ENCODE measurements at regions not wholly inside any gene's neighbourhood (a gene's known extent, or its start where the extent isn't known, plus 50 kb on each side); places are given as distances from the start of the nearest gene placed in this dataset.

GRCh38 chr4:124325690-124326089 is 386.8 kb downstream of the ANKRD50 start:
- Histone ChIP-seq H3K9me2 (ENCODE audit: insufficient read depth, low read length) (no peaks in the 10 kb centered on the region), H3K4me3 (ENCODE audit: low read length) (no peak overlapping the region), H3K9me3 (ENCODE audit: low read length) (no peaks in the 10 kb centered on the region), H3K9ac (ENCODE audit: low read length) (no peak overlapping the region), H3K79me2 (replicated peaks; ENCODE audit: insufficient read depth, low read length) (no peaks in the 10 kb centered on the region), H3F3A (ENCODE audit: insufficient read depth, low read length, poor library complexity, severe bottlenecking) (no peaks in the 10 kb centered on the region), H3K27me3 (ENCODE audit: insufficient read depth, low read depth, low read length) (no peaks in the 10 kb centered on the region), H4K20me1 (ENCODE audit: insufficient read depth) (no peaks in the 10 kb centered on the region), H2AFZ (ENCODE audit: low read depth, low read length) (no peak overlapping the region), H3K4me2 (ENCODE audit: low read length) (no peak overlapping the region), H3K36me3 (ENCODE audit: insufficient read depth, low read length) (no peaks in the 10 kb centered on the region), H3K27ac (ENCODE audit: low read length) (no peak overlapping the region)
- no peak for TF ChIP-seq MXI1 (conservative IDR thresholded peaks at IDR 0.05; ENCODE audit: poor library complexity, severe bottlenecking)
- TF ChIP-seq EZH2 (IDR thresholded peaks at IDR 0.05; ENCODE audit: borderline replicate concordance, insufficient read depth, low read length, poor library complexity, severe bottlenecking), result no peak
- no peak for TF ChIP-seq CTCF (IDR thresholded peaks at IDR 0.05; ENCODE audit: poor library complexity, severe bottlenecking)
- TF ChIP-seq RAD21 (conservative IDR thresholded peaks at IDR 0.05), result no peak
- no peak for TF ChIP-seq POLR2AphosphoS5 (IDR thresholded peaks at IDR 0.05)
- TF ChIP-seq TAF1 (IDR thresholded peaks at IDR 0.05; ENCODE audit: low read depth), result no peak
- TF ChIP-seq, protein P1, sequence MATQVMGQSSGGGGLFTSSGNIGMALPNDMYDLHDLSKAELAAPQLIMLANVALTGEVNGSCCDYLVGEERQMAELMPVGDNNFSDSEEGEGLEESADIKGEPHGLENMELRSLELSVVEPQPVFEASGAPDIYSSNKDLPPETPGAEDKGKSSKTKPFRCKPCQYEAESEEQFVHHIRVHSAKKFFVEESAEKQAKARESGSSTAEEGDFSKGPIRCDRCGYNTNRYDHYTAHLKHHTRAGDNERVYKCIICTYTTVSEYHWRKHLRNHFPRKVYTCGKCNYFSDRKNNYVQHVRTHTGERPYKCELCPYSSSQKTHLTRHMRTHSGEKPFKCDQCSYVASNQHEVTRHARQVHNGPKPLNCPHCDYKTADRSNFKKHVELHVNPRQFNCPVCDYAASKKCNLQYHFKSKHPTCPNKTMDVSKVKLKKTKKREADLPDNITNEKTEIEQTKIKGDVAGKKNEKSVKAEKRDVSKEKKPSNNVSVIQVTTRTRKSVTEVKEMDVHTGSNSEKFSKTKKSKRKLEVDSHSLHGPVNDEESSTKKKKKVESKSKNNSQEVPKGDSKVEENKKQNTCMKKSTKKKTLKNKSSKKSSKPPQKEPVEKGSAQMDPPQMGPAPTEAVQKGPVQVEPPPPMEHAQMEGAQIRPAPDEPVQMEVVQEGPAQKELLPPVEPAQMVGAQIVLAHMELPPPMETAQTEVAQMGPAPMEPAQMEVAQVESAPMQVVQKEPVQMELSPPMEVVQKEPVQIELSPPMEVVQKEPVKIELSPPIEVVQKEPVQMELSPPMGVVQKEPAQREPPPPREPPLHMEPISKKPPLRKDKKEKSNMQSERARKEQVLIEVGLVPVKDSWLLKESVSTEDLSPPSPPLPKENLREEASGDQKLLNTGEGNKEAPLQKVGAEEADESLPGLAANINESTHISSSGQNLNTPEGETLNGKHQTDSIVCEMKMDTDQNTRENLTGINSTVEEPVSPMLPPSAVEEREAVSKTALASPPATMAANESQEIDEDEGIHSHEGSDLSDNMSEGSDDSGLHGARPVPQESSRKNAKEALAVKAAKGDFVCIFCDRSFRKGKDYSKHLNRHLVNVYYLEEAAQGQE (IDR thresholded peaks at IDR 0.05; ENCODE audit: borderline replicate concordance), result no peak
- TF ChIP-seq EP300 (conservative IDR thresholded peaks at IDR 0.05; ENCODE audit: poor library complexity, severe bottlenecking), result no peak
- no peak for TF ChIP-seq SMC3 (conservative IDR thresholded peaks at IDR 0.05; ENCODE audit: poor library complexity)

GRCh38 chr4:124329134-124329533 is 383.4 kb downstream of the ANKRD50 start:
- no peak overlapping the region for H2AFZ ChIP-seq (ENCODE audit: low read depth, low read length)
- no peaks in the 10 kb centered on the region for H3K79me2 ChIP-seq (replicated peaks; ENCODE audit: insufficient read depth, low read length)
- H3K9me2 ChIP-seq (ENCODE audit: insufficient read depth, low read length), result no peaks in the 10 kb centered on the region
- H3K27ac ChIP-seq (ENCODE audit: low read length), result no peak overlapping the region
- no peak overlapping the region for H3K4me3 ChIP-seq (ENCODE audit: low read length)
- no peak for TF ChIP-seq MXI1 (conservative IDR thresholded peaks at IDR 0.05; ENCODE audit: poor library complexity, severe bottlenecking)
- no peak for TF ChIP-seq TAF1 (IDR thresholded peaks at IDR 0.05; ENCODE audit: low read depth)
- TF ChIP-seq POLR2AphosphoS5 (IDR thresholded peaks at IDR 0.05), result no peak
- TF ChIP-seq, protein P1 (IDR thresholded peaks at IDR 0.05; ENCODE audit: borderline replicate concordance), result no peak
- no peak for TF ChIP-seq SMC3 (conservative IDR thresholded peaks at IDR 0.05; ENCODE audit: poor library complexity)
- TF ChIP-seq EP300 (conservative IDR thresholded peaks at IDR 0.05; ENCODE audit: poor library complexity, severe bottlenecking), result no peak
- no peak for TF ChIP-seq EZH2 (IDR thresholded peaks at IDR 0.05; ENCODE audit: borderline replicate concordance, insufficient read depth, low read length, poor library complexity, severe bottlenecking)
- no peak for TF ChIP-seq RAD21 (conservative IDR thresholded peaks at IDR 0.05)
- no peak for TF ChIP-seq CTCF (IDR thresholded peaks at IDR 0.05; ENCODE audit: poor library complexity, severe bottlenecking)
- H4K20me1 ChIP-seq (ENCODE audit: insufficient read depth), result no peaks in the 10 kb centered on the region
- no peaks in the 10 kb centered on the region for H3K36me3 ChIP-seq (ENCODE audit: insufficient read depth, low read length)
- no peak overlapping the region for H3K9ac ChIP-seq (ENCODE audit: low read length)
- no peaks in the 10 kb centered on the region for H3K9me3 ChIP-seq (ENCODE audit: low read length)
- H3K4me2 ChIP-seq (ENCODE audit: low read length), result no peak overlapping the region
- H3F3A ChIP-seq (ENCODE audit: insufficient read depth, low read length, poor library complexity, severe bottlenecking), result no peaks in the 10 kb centered on the region
- no peaks in the 10 kb centered on the region for H3K27me3 ChIP-seq (ENCODE audit: insufficient read depth, low read depth, low read length)

Measured in neural cell (in vitro differentiated cells).